ENCODE measurements at regions not wholly inside any gene's neighbourhood (a gene's known extent, or its start where the extent isn't known, plus 50 kb on each side); places are given as distances from the start of the nearest gene placed in this dataset.

GRCh38 chrX:142149919-142150318, 55.2 kb downstream of the MAGEC2 start:
- no peak for DNase-seq

GRCh38 chrX:142134533-142134932, 70.6 kb downstream of the MAGEC2 start:
- DNase-seq = no peak

GRCh38 chrX:142096253-142096652, 108.8 kb downstream of the MAGEC2 start:
- no peak for DNase-seq

- DNase-seq = no peak
These were observed 109.3 kb downstream of the MAGEC2 start for GRCh38 chrX:142095651-142096245.

- DNase-seq = peak; percentile 2
These were observed 115.9 kb downstream of the MAGEC2 start for GRCh38 chrX:142089193-142089592.

- DNase-seq = no peak
These were observed 120.5 kb downstream of the MAGEC2 start for GRCh38 chrX:142084611-142085010.

GRCh38 chrX:142076633-142077032, 128.5 kb downstream of the MAGEC2 start:
- DNase-seq = no peak

GRCh38 chrX:142068365-142068764, 136.7 kb downstream of the MAGEC2 start:
- no peak for DNase-seq

GRCh38 chrX:142060191-142060590, 144.9 kb downstream of the MAGEC2 start:
- no peak for DNase-seq

GRCh38 chrX:142054094-142054493, 150.4 kb downstream of the MAGEC1 start:
- DNase-seq = no peak

GRCh38 chrX:142052238-142052637, 148.5 kb downstream of the MAGEC1 start:
- no peak for DNase-seq

- DNase-seq = no peak
These were observed 139.5 kb downstream of the MAGEC1 start for GRCh38 chrX:142043196-142043595.

- no peak for DNase-seq
These were observed 137.2 kb downstream of the MAGEC1 start for GRCh38 chrX:142040906-142041305.

GRCh38 chrX:142036116-142036515, 132.4 kb downstream of the MAGEC1 start:
- no peak for DNase-seq

- DNase-seq = no peak
These were observed 101.8 kb downstream of the MAGEC1 start for GRCh38 chrX:142005532-142005931.

GRCh38 chrX:142002471-142002870, 98.8 kb downstream of the MAGEC1 start:
- no peak for DNase-seq

GRCh38 chrX:142001934-142002333, 98.2 kb downstream of the MAGEC1 start:
- DNase-seq = no peak

GRCh38 chrX:141989815-141990214, 86.1 kb downstream of the MAGEC1 start:
- DNase-seq = no peak

- no peak for DNase-seq
These were observed 85.4 kb downstream of the MAGEC1 start for GRCh38 chrX:141989134-141989533.

- no peak for DNase-seq
These were observed 78.6 kb downstream of the MAGEC1 start for GRCh38 chrX:141982296-141982695.

GRCh38 chrX:141975839-141976238, 72.1 kb downstream of the MAGEC1 start:
- no peak for DNase-seq

- DNase-seq = no peak
These were observed 66.0 kb downstream of the MAGEC1 start for GRCh38 chrX:141969706-141970105.

GRCh38 chrX:141960578-141960977, 56.9 kb downstream of the MAGEC1 start:
- no peak for DNase-seq
